ENCODE measurements at regions not wholly inside any gene's neighbourhood (a gene's known extent, or its start where the extent isn't known, plus 50 kb on each side); places are given as distances from the start of the nearest gene placed in this dataset.

- H3K27ac ChIP-seq (ENCODE audit: low read depth, low read length), result no peak overlapping the region
- peaks cover 13% of the 10 kb centered on the region for H3K27me3 ChIP-seq (ENCODE audit: control insufficient read depth, insufficient read depth, low read length)
- ChIA-PET CTCF (interaction anchor here (0.5 to 1.6 kb wide), 5 partner anchors 596 to 995 kb away, joined by 3 to 4 read pairs (median 4); no protein-coding TSS in a partner anchor), POLR2A (no interaction called here)
- H3K4me3 ChIP-seq (ENCODE audit: low read depth, low read length), result no peak overlapping the region
- H3K9me3 ChIP-seq (ENCODE audit: control insufficient read depth, insufficient read depth, low read length), result no peaks in the 10 kb centered on the region
- no peak for DNase-seq (ENCODE audit: low read depth, low spot score)
- no peak for TF ChIP-seq CTCF (IDR thresholded peaks at IDR 0.05; ENCODE audit: low read depth, low read length)
Measured at GRCh38 chr13:97848886-97849285, 104.6 kb upstream of the IPO5 start.

- H3K27me3 ChIP-seq (ENCODE audit: control insufficient read depth, insufficient read depth, low read length), result peaks cover 13% of the 10 kb centered on the region
- H3K27ac ChIP-seq (ENCODE audit: low read depth, low read length), result no peak overlapping the region
- TF ChIP-seq CTCF (IDR thresholded peaks at IDR 0.05; ENCODE audit: low read depth, low read length), result peak; percentile 53
- POLR2A ChIA-PET, result no interaction called here
- H3K4me3 ChIP-seq (ENCODE audit: low read depth, low read length), result no peak overlapping the region
- CTCF ChIA-PET, result interaction anchor here (0.5 to 1.6 kb wide), 6 partner anchors 63 to 994 kb away, joined by 3 to 4 read pairs (median 4); no protein-coding TSS in a partner anchor
- no peaks in the 10 kb centered on the region for H3K9me3 ChIP-seq (ENCODE audit: control insufficient read depth, insufficient read depth, low read length)
- DNase-seq (ENCODE audit: low read depth, low spot score), result peak; percentile 3
Measured at GRCh38 chr13:97849305-97849704, 104.2 kb upstream of the IPO5 start.

- no peak for TF ChIP-seq CTCF (IDR thresholded peaks at IDR 0.05; ENCODE audit: low read depth, low read length)
- ChIA-PET CTCF (interaction anchor here (0.8 to 1.1 kb wide), 2 partner anchors 59 to 802 kb away, joined by 3 read pairs; no protein-coding TSS in a partner anchor), POLR2A (no interaction called here)
- no peak for DNase-seq (ENCODE audit: low read depth, low spot score)
- Histone ChIP-seq H3K9me3 (ENCODE audit: control insufficient read depth, insufficient read depth, low read length) (no peaks in the 10 kb centered on the region), H3K27me3 (ENCODE audit: control insufficient read depth, insufficient read depth, low read length) (peaks cover 13% of the 10 kb centered on the region), H3K27ac (ENCODE audit: low read depth, low read length) (no peak overlapping the region), H3K4me3 (ENCODE audit: low read depth, low read length) (no peak overlapping the region)
Measured at GRCh38 chr13:97851269-97851668, 102.2 kb upstream of the IPO5 start.

- ChIA-PET CTCF (interaction anchor here (0.8 kb wide), 1 partner anchor 801 kb away, joined by 3 read pairs; no protein-coding TSS in a partner anchor), POLR2A (no interaction called here)
- peaks cover 7% of the 10 kb centered on the region for H3K27me3 ChIP-seq (ENCODE audit: control insufficient read depth, insufficient read depth, low read length)
- H3K27ac ChIP-seq (ENCODE audit: low read depth, low read length), result no peak overlapping the region
- H3K9me3 ChIP-seq (ENCODE audit: control insufficient read depth, insufficient read depth, low read length), result no peaks in the 10 kb centered on the region
- no peak for DNase-seq (ENCODE audit: low read depth, low spot score)
- TF ChIP-seq CTCF (IDR thresholded peaks at IDR 0.05; ENCODE audit: low read depth, low read length), result no peak
- H3K4me3 ChIP-seq (ENCODE audit: low read depth, low read length), result no peak overlapping the region
Measured at GRCh38 chr13:97852181-97852874, 101.1 kb upstream of the IPO5 start.

GRCh38 chr13:97853550-97853949 lies 99.9 kb upstream of the IPO5 start:
- no peak overlapping the region for H3K4me3 ChIP-seq (ENCODE audit: low read depth, low read length)
- CTCF ChIA-PET, result no interaction called here
- DNase-seq (ENCODE audit: low read depth, low spot score), result no peak
- POLR2A ChIA-PET, result interaction anchor here (0.6 kb wide), 1 partner anchor 355 kb away, joined by 5 read pairs; no protein-coding TSS in a partner anchor
- peak overlapping the region; percentile 0 for H3K27ac ChIP-seq (ENCODE audit: low read depth, low read length)
- H3K27me3 ChIP-seq (ENCODE audit: control insufficient read depth, insufficient read depth, low read length), result peaks cover 7% of the 10 kb centered on the region
- TF ChIP-seq CTCF (IDR thresholded peaks at IDR 0.05; ENCODE audit: low read depth, low read length), result no peak
- no peaks in the 10 kb centered on the region for H3K9me3 ChIP-seq (ENCODE audit: control insufficient read depth, insufficient read depth, low read length)

All from AG04450 (cell line).